Ovary (tissue), 3 donors: ENCODE measurements at regions not wholly inside any gene's neighbourhood (a gene's known extent, or its start where the extent isn't known, plus 50 kb on each side); places are given as distances from the start of the nearest gene placed in this dataset.

Experiments used
- POLR2A ChIP-seq: fragments of 450-650 bp; IDR thresholded peaks from one replicate; pipeline ENCODE4 v1.6.1; 2017; ENCODE audit warnings: antibody characterized with exemption, mild to moderate bottlenecking, moderate library complexity
- TF ChIP-seq, protein P1 (sequence below), 3 donors: fragments of 450-650 bp in 2 of 3; fragments of 200-600 bp in 1 of 3; IDR thresholded peaks; one replicate each; pipeline versions ENCODE4 v1.5.1 to v1.8.0; 2016 to 2022; ENCODE audit warnings: antibody characterized with exemption in 3 of 3, mild to moderate bottlenecking in 1 of 3
- donor health status: DM: no; HTN: no; CAD: no.

DNA sequence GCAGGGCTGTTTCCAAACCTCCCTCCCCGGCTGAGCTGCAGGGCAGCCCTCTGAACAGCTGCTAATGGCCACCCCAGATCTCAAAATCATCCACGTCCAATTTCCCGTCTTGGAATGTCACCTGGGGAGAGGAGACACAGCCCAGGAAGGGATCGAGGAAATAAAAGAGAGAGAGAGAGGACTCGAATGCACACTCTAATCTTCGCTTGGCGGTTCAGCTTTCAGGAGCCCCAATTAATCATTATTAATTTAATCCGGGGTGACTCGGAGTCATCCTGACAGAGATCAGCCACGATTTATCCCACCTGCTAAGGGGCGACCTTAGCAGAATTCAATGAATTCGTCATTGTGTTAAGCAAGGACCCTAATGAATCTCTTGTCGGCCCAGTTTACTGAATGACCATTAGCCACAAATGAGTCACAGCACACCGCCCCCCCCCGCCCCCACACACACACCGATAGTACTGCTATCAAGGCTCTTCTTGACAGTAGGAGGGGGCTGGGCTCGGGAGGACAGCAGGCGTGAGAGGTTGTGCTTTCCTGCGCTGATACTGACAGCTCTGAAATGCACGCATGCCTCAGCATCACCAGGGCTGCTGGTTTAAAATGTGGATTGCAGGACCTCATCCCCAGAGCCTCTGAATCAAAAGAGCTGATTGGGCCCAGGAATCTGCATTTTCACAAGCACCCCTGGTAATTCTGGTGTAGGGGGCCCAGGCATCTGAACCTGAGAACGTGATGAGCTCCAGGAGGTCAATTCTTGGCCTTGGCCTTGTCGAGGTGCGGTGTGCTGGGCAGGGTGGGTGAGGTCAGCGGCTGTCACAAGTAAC is 190.0 kb upstream of the CIBAR2 start:
- TF ChIP-seq, protein P1, sequence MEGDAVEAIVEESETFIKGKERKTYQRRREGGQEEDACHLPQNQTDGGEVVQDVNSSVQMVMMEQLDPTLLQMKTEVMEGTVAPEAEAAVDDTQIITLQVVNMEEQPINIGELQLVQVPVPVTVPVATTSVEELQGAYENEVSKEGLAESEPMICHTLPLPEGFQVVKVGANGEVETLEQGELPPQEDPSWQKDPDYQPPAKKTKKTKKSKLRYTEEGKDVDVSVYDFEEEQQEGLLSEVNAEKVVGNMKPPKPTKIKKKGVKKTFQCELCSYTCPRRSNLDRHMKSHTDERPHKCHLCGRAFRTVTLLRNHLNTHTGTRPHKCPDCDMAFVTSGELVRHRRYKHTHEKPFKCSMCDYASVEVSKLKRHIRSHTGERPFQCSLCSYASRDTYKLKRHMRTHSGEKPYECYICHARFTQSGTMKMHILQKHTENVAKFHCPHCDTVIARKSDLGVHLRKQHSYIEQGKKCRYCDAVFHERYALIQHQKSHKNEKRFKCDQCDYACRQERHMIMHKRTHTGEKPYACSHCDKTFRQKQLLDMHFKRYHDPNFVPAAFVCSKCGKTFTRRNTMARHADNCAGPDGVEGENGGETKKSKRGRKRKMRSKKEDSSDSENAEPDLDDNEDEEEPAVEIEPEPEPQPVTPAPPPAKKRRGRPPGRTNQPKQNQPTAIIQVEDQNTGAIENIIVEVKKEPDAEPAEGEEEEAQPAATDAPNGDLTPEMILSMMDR (IDR thresholded peaks at IDR 0.05) = no peak
- no peak for TF ChIP-seq POLR2A
